ENCODE measurements at regions not wholly inside any gene's neighbourhood (a gene's known extent, or its start where the extent isn't known, plus 50 kb on each side); places are given as distances from the start of the nearest gene placed in this dataset.
A peak's percentile ranks its signal among the peaks of the same experiment; 100 is the strongest.

- Mint-ChIP-seq H3K36me3 (no peaks in the 10 kb centered on the region), H3K9me3 (peaks cover 8% of the 10 kb centered on the region)
Observed at GRCh38 chr18:22483407-22483806, 65.7 kb upstream of the CTAGE1 start.

GRCh38 chr18:22484471-22484870, 66.8 kb upstream of the CTAGE1 start:
- Mint-ChIP-seq H3K27ac (peak overlapping the region; percentile 0), H3K4me3 (no peak overlapping the region)
- no peak for TF ChIP-seq CTCF (IDR thresholded peaks at IDR 0.05; ENCODE audit: unreplicated experiment)

More at GRCh38 chr18:22483407-22483806, 65.7 kb upstream of the CTAGE1 start:
- no peak for TF ChIP-seq CTCF (IDR thresholded peaks at IDR 0.05; ENCODE audit: unreplicated experiment)
- Mint-ChIP-seq H3K27ac (peak overlapping the region; percentile 10), H3K4me1 (peaks cover 12% of the 10 kb centered on the region), H3K27me3 (ENCODE audit: low read depth) (no peaks in the 10 kb centered on the region), H3K4me3 (no peak overlapping the region)
- no peak for DNase-seq (ENCODE audit: low spot score in 2 of 2, unreplicated experiment in 2 of 2)

GRCh38 chr18:22485808-22486244, 68.1 kb upstream of the CTAGE1 start:
- Mint-ChIP-seq H3K4me1 (peaks cover 24% of the 10 kb centered on the region), H3K4me3 (no peak overlapping the region), H3K9me3 (peaks cover 4% of the 10 kb centered on the region), H3K27ac (no peak overlapping the region), H3K36me3 (no peaks in the 10 kb centered on the region), H3K27me3 (ENCODE audit: low read depth) (no peaks in the 10 kb centered on the region)
- DNase-seq (ENCODE audit: low spot score in 2 of 2, unreplicated experiment in 2 of 2): no peak
- TF ChIP-seq CTCF (IDR thresholded peaks at IDR 0.05; ENCODE audit: unreplicated experiment): no peak

More at GRCh38 chr18:22484471-22484870, 66.8 kb upstream of the CTAGE1 start:
- Mint-ChIP-seq H3K4me1 (peaks cover 21% of the 10 kb centered on the region), H3K27me3 (ENCODE audit: low read depth) (no peaks in the 10 kb centered on the region), H3K9me3 (peaks cover 8% of the 10 kb centered on the region), H3K36me3 (no peaks in the 10 kb centered on the region)
- no peak for DNase-seq (ENCODE audit: low spot score in 2 of 2, unreplicated experiment in 2 of 2)

- TF ChIP-seq CTCF (IDR thresholded peaks at IDR 0.05; ENCODE audit: unreplicated experiment): no peak
- H3K27me3 Mint-ChIP-seq (ENCODE audit: low read depth): no peaks in the 10 kb centered on the region
Observed at GRCh38 chr18:22486667-22487066, 69.0 kb upstream of the CTAGE1 start.

GRCh38 chr18:22488554-22488953, 70.8 kb upstream of the CTAGE1 start:
- no peak for TF ChIP-seq CTCF (IDR thresholded peaks at IDR 0.05; ENCODE audit: unreplicated experiment)
- H3K4me3 Mint-ChIP-seq: no peak overlapping the region
- H3K27me3 Mint-ChIP-seq (ENCODE audit: low read depth): no peaks in the 10 kb centered on the region
- H3K9me3 Mint-ChIP-seq: no peaks in the 10 kb centered on the region
- H3K27ac Mint-ChIP-seq: peak overlapping the region; percentile 17
- peaks cover 36% of the 10 kb centered on the region for H3K4me1 Mint-ChIP-seq
- DNase-seq (ENCODE audit: low spot score in 2 of 2, unreplicated experiment in 2 of 2): no peak
- H3K36me3 Mint-ChIP-seq: no peaks in the 10 kb centered on the region

More at GRCh38 chr18:22486667-22487066, 69.0 kb upstream of the CTAGE1 start:
- Mint-ChIP-seq H3K4me3 (no peak overlapping the region), H3K27ac (peak overlapping the region; percentile 4), H3K4me1 (peaks cover 26% of the 10 kb centered on the region), H3K9me3 (no peaks in the 10 kb centered on the region), H3K36me3 (no peaks in the 10 kb centered on the region)
- DNase-seq (ENCODE audit: low spot score in 2 of 2, unreplicated experiment in 2 of 2): no peak

- DNase-seq (ENCODE audit: low spot score in 2 of 2, unreplicated experiment in 2 of 2): no peak
- Mint-ChIP-seq H3K27me3 (ENCODE audit: low read depth) (no peaks in the 10 kb centered on the region), H3K4me3 (no peak overlapping the region), H3K9me3 (no peaks in the 10 kb centered on the region), H3K27ac (no peak overlapping the region), H3K4me1 (peaks cover 45% of the 10 kb centered on the region), H3K36me3 (no peaks in the 10 kb centered on the region)
- TF ChIP-seq CTCF (IDR thresholded peaks at IDR 0.05; ENCODE audit: unreplicated experiment): no peak
Observed at GRCh38 chr18:22489704-22490103, 72.0 kb upstream of the CTAGE1 start.
